ENCODE measurements at regions not wholly inside any gene's neighbourhood (a gene's known extent, or its start where the extent isn't known, plus 50 kb on each side); places are given as distances from the start of the nearest gene placed in this dataset.

- DNase-seq (ENCODE audit: low read depth): peak; percentile 2
- no peak for TF ChIP-seq CTCF (IDR thresholded peaks at IDR 0.05; ENCODE audit: insufficient read depth, low read depth, low read length)
- no peak overlapping the region for H3K4me3 ChIP-seq (ENCODE audit: low read depth, low read length)
These were observed 88.0 kb upstream of the TMEM132C start for GRCh38 chr12:128178966-128179365.

- TF ChIP-seq CTCF (IDR thresholded peaks at IDR 0.05; ENCODE audit: insufficient read depth, low read depth, low read length): no peak
- DNase-seq (ENCODE audit: low read depth): no peak
- H3K4me3 ChIP-seq (ENCODE audit: low read depth, low read length): no peak overlapping the region
These were observed 86.8 kb upstream of the TMEM132C start for GRCh38 chr12:128180166-128180565.

GRCh38 chr12:128190052-128190451, 76.9 kb upstream of the TMEM132C start:
- TF ChIP-seq CTCF (IDR thresholded peaks at IDR 0.05; ENCODE audit: insufficient read depth, low read depth, low read length): no peak
- DNase-seq (ENCODE audit: low read depth): no peak
- no peak overlapping the region for H3K4me3 ChIP-seq (ENCODE audit: low read depth, low read length)

- no peak for DNase-seq (ENCODE audit: low read depth)
- peak; percentile 21 for TF ChIP-seq CTCF (IDR thresholded peaks at IDR 0.05; ENCODE audit: insufficient read depth, low read depth, low read length)
These were observed 76.4 kb upstream of the TMEM132C start for GRCh38 chr12:128190614-128191013.

GRCh38 chr12:128191380-128191779, 75.6 kb upstream of the TMEM132C start:
- TF ChIP-seq CTCF (IDR thresholded peaks at IDR 0.05; ENCODE audit: insufficient read depth, low read depth, low read length): no peak
- DNase-seq (ENCODE audit: low read depth): no peak
- no peak overlapping the region for H3K4me3 ChIP-seq (ENCODE audit: low read depth, low read length)

More at GRCh38 chr12:128190614-128191013, 76.4 kb upstream of the TMEM132C start:
- H3K4me3 ChIP-seq (ENCODE audit: low read depth, low read length): no peak overlapping the region

GRCh38 chr12:128204711-128205110, 62.3 kb upstream of the TMEM132C start:
- no peak overlapping the region for H3K4me3 ChIP-seq (ENCODE audit: low read depth, low read length)
- no peak for TF ChIP-seq CTCF (IDR thresholded peaks at IDR 0.05; ENCODE audit: insufficient read depth, low read depth, low read length)
- no peak for DNase-seq (ENCODE audit: low read depth)

GRCh38 chr12:128205145-128205544, 61.8 kb upstream of the TMEM132C start:
- H3K4me3 ChIP-seq (ENCODE audit: low read depth, low read length): no peak overlapping the region
- no peak for TF ChIP-seq CTCF (IDR thresholded peaks at IDR 0.05; ENCODE audit: insufficient read depth, low read depth, low read length)
- DNase-seq (ENCODE audit: low read depth): no peak
